NCI-H2196 (cell line): ENCODE measurements at regions not wholly inside any gene's neighbourhood (a gene's known extent, or its start where the extent isn't known, plus 50 kb on each side); places are given as distances from the start of the nearest gene placed in this dataset.
"Not testable (repeated sequence)": the region's sequence is repeated elsewhere in the genome, so short reads cannot be mapped to it uniquely, and the experiment has no call there.

Source experiments
- DNase-seq: peaks from one replicate; lab custom pipeline; 2025; ENCODE audit not compliant: unreplicated experiment; lab: John Stamatoyannopoulos, UW

- DNase-seq: peak; percentile 41
Measured at GRCh38 chr18:22563164-22563583, 145.5 kb upstream of the CTAGE1 start.

GRCh38 chr18:22564036-22564435 lies 146.3 kb upstream of the CTAGE1 start:
- DNase-seq: no peak

- no peak for DNase-seq
Measured at GRCh38 chr18:22566703-22567420, 149.1 kb upstream of the CTAGE1 start.

- no peak for DNase-seq
Measured at GRCh38 chr18:22567794-22568193, 150.1 kb upstream of the CTAGE1 start.

DNA sequence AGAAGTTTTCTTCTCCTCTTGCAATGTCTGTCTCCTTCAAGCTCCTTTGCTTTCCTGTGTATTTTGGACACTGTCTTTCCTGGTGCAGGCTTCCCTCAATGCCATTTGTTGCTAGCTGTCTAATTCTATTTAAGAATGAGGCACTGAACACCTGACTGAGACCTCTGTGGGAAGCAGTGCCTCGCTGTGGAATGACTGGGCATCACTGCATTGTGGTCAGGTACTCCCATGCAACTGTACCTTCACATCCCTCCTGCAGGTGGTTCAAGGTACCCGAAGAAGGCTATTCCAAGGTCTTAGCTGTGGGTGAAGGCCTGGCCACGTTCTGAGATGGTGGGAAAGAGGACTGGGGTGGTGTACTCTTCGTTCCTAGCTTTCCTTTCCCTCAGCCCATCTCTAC lies 152.8 kb upstream of the CTAGE1 start:
- DNase-seq: no peak

DNA sequence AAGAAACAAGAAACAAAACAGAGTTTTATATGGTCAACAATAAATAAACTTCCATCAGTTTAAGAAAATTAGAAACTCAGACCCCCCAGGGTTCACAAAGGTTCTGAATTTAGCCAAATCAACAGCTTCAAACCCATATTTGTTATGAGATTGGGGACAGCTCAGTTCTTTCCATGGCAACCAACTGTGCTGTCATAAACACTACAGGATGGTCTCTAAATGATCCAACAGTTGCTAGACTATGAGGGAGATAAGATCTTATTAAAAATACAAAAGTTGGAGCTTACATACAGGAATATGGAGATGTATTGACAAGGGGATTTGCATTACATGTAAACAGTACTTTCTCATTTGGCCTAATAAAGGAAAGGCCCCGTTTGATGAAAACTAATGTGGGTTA lies 154.6 kb upstream of the CTAGE1 start:
- DNase-seq: no peak

GRCh38 chr18:22579271-22579670 lies 161.6 kb upstream of the CTAGE1 start:
- DNase-seq: no peak

DNA sequence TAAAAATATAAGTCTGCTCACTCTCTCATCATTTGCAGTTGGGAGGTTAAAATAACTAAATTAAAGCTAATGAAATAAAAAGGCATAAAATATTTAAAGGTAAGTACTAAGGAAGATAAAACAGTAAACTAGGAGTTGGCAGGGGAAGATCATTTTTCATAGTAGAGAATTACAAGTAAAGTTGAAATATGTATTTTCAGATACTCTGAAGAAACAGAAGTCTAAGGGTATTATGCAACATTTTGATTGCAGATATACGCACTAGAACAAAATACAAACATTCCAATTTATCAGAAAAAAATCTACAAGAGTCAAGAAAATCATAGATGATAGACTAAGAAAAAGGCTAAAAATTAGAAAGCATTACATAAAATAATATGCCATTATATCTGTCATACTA lies 167.6 kb upstream of the CTAGE1 start:
- no peak for DNase-seq

DNA sequence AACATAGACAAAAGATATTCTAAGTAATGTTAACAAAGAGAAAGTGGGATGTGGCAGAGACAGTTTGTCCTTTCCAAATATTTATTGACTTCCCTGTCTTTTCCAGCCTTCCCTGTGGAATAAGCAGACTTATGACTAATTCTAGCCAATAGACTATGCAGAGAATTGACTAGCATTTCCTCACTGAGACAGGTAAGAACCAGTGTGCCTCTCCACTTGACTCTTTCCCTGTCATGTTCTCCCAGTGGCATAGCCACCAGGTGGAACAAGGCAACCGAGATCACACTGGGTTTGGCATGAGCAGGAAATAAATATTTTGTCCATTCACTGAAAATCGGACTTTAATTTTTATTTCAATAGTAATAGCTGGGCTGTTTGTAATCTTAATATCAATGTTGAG lies 168.1 kb upstream of the CTAGE1 start:
- no peak for DNase-seq

- DNase-seq: no peak
Measured at GRCh38 chr18:22591222-22591621, 173.5 kb upstream of the CTAGE1 start.

DNA sequence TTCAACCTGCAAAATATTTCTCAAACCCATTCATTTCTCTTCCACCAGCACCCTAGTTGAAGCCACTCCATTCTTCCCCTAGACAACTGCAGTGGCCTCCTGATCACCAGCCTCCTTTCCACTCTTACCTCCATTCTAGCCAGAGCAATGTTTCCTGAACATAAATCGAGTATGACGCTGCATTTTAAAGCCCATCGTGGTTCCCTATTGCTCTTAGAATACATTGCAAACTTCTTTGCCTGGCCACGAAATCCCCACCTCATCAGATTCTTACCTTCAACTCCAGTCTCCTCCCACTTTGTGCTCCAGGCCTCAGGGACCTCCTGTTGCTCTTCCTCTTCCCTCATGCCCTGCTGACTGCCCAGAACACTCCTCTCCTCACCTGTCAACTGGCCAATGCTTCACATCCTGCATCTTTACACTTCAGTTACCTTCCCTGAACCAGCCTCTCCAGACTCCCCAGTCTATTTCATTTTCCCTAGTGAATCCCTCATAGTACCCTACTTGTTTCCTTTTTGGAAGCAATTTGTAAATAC lies 176.5 kb upstream of the CTAGE1 start:
- DNase-seq: no peak

GRCh38 chr18:22601481-22601880 lies 183.8 kb upstream of the CTAGE1 start:
- no peak for DNase-seq

GRCh38 chr18:22602456-22602855 lies 184.7 kb upstream of the CTAGE1 start:
- not testable (repeated sequence) for DNase-seq

- no peak for DNase-seq
Measured at GRCh38 chr18:22603902-22604301, 186.2 kb upstream of the CTAGE1 start.

DNA sequence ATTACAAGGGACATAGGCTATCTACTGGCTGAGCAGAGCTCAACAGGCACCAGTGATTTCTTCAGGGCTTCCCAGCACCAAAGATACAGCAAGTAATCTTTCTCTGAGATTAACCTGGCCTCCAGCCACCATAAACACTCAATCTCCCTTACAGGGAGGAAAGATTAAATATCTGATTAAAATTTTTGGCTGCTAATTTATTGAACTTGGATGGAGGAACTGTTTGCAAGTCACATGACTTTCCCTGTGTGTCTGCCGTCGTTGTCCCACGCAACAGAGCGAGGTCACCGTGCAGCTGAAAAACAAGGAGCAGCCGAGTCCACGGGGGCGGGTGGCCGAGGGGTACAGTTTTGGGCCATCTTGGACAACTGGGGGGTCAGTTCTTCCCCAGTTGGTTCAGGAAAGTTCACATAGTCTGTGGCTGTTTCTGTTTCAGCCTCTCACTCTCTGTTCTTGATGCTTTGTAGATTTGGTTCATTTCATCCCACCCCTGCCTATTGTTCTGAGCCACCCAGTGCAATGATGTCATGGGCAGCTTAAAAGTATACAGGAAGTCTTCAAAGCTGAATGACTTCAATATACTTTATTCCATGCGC lies 186.8 kb upstream of the CTAGE1 start:
- no peak for DNase-seq

- no peak for DNase-seq
Measured at GRCh38 chr18:22604986-22605421, 187.3 kb upstream of the CTAGE1 start.

DNA sequence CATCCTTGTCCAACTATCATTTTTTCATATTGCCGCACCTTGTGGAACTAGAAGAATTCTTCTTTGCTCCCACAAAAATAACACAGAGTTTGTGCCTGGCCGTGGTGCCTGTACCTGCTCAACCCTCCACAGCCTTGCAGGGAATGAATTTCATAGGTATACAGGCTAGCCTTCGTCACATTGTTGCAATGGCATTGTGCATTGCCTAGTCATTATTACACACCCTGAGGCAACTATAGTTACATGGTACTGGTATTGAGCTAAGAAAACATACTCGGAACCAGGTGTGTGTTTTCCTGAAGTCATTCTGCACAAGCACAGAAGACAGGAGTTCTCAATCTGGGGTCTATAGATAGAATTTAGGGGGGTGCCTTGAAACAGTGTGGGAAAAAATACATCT lies 188.0 kb upstream of the CTAGE1 start:
- no peak for DNase-seq

- DNase-seq: no peak
Measured at GRCh38 chr18:22606563-22607283, 189.0 kb upstream of the CTAGE1 start.

DNA sequence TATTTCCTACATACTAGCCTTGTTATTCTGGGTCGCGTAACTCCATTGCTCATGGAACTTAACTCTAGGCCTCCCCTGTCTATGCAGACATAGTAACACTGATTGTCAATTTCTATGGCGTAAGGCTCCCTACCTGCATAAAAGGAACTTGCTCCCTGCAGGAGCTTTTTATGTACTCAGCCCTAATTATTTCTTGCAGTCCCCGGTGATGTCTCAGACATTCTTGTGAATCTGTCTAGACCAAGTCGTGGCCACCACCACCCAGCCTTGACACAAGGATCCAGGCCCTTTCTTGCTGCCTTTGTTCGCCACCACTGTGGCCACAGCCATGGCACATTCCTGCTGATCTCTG lies 189.5 kb upstream of the CTAGE1 start:
- no peak for DNase-seq

DNA sequence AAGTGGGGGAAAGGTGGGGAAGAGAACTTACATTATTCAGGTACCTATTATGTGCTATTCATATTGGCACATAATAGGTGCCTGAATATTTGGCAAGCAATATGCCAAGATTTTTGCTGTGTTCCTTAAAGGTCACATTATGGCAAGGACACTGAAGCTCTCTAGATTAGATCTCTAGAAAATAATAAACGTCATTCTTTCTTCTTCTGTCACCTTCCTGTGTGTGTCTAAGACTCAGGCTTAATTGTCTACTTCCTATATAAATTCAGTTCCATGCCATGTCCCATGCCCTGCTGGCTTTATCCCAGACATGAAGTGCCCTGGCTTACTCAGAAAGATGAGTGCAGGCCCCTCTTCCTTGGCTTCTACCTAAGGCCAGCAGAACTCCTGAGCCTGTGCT lies 191.1 kb upstream of the CTAGE1 start:
- DNase-seq: no peak

- no peak for DNase-seq
Measured at GRCh38 chr18:22609642-22610041, 191.9 kb upstream of the CTAGE1 start.

- DNase-seq: no peak
Measured at GRCh38 chr18:22613058-22613690, 195.5 kb upstream of the CTAGE1 start.
